ENCODE measurements at regions not wholly inside any gene's neighbourhood (a gene's known extent, or its start where the extent isn't known, plus 50 kb on each side); places are given as distances from the start of the nearest gene placed in this dataset.

- H3K27ac ChIP-seq (ENCODE audit: low read depth, low read length) = no peak overlapping the region
- no peaks in the 10 kb centered on the region for H3K27me3 ChIP-seq (ENCODE audit: control insufficient read depth, insufficient read depth, low read length)
- H3K36me3 ChIP-seq (ENCODE audit: control insufficient read depth, insufficient read depth, low read length) = no peaks in the 10 kb centered on the region
- H3K9ac ChIP-seq (ENCODE audit: low read depth, low read length) = no peak overlapping the region
- peaks cover 7% of the 10 kb centered on the region for H3K4me1 ChIP-seq (ENCODE audit: control insufficient read depth, insufficient read depth, low read length)
- H3K4me3 ChIP-seq (ENCODE audit: low read depth, low read length) = no peak overlapping the region
- no peaks in the 10 kb centered on the region for H3K9me3 ChIP-seq (ENCODE audit: control insufficient read depth, insufficient read depth, low read length)
Observed at GRCh38 chr12:23431006-23431405, 518.5 kb downstream of the SOX5 start.

GRCh38 chr12:23433121-23433520 is 516.3 kb downstream of the SOX5 start:
- Histone ChIP-seq H3K27ac (ENCODE audit: low read depth, low read length) (no peak overlapping the region), H3K9ac (ENCODE audit: low read depth, low read length) (no peak overlapping the region), H3K27me3 (ENCODE audit: control insufficient read depth, insufficient read depth, low read length) (no peaks in the 10 kb centered on the region), H3K4me3 (ENCODE audit: low read depth, low read length) (no peak overlapping the region), H3K36me3 (ENCODE audit: control insufficient read depth, insufficient read depth, low read length) (no peaks in the 10 kb centered on the region), H3K4me1 (ENCODE audit: control insufficient read depth, insufficient read depth, low read length) (peaks cover 7% of the 10 kb centered on the region), H3K9me3 (ENCODE audit: control insufficient read depth, insufficient read depth, low read length) (no peaks in the 10 kb centered on the region)

- Histone ChIP-seq H3K27me3 (ENCODE audit: control insufficient read depth, insufficient read depth, low read length) (no peaks in the 10 kb centered on the region), H3K4me3 (ENCODE audit: low read depth, low read length) (no peak overlapping the region), H3K4me1 (ENCODE audit: control insufficient read depth, insufficient read depth, low read length) (no peaks in the 10 kb centered on the region), H3K9me3 (ENCODE audit: control insufficient read depth, insufficient read depth, low read length) (no peaks in the 10 kb centered on the region), H3K9ac (ENCODE audit: low read depth, low read length) (no peak overlapping the region), H3K36me3 (ENCODE audit: control insufficient read depth, insufficient read depth, low read length) (no peaks in the 10 kb centered on the region), H3K27ac (ENCODE audit: low read depth, low read length) (no peak overlapping the region)
Observed at GRCh38 chr12:23434154-23434553, 515.3 kb downstream of the SOX5 start.

- no peaks in the 10 kb centered on the region for H3K36me3 ChIP-seq (ENCODE audit: control insufficient read depth, insufficient read depth, low read length)
- H3K27me3 ChIP-seq (ENCODE audit: control insufficient read depth, insufficient read depth, low read length) = no peaks in the 10 kb centered on the region
- no peak overlapping the region for H3K27ac ChIP-seq (ENCODE audit: low read depth, low read length)
- no peak overlapping the region for H3K9ac ChIP-seq (ENCODE audit: low read depth, low read length)
- no peak overlapping the region for H3K4me3 ChIP-seq (ENCODE audit: low read depth, low read length)
- no peaks in the 10 kb centered on the region for H3K9me3 ChIP-seq (ENCODE audit: control insufficient read depth, insufficient read depth, low read length)
- H3K4me1 ChIP-seq (ENCODE audit: control insufficient read depth, insufficient read depth, low read length) = no peaks in the 10 kb centered on the region
Observed at GRCh38 chr12:23446746-23447145, 502.7 kb downstream of the SOX5 start.

- H3K9me3 ChIP-seq (ENCODE audit: control insufficient read depth, insufficient read depth, low read length) = no peaks in the 10 kb centered on the region
- no peak overlapping the region for H3K27ac ChIP-seq (ENCODE audit: low read depth, low read length)
- H3K27me3 ChIP-seq (ENCODE audit: control insufficient read depth, insufficient read depth, low read length) = no peaks in the 10 kb centered on the region
- no peak overlapping the region for H3K9ac ChIP-seq (ENCODE audit: low read depth, low read length)
- H3K4me3 ChIP-seq (ENCODE audit: low read depth, low read length) = no peak overlapping the region
- H3K36me3 ChIP-seq (ENCODE audit: control insufficient read depth, insufficient read depth, low read length) = no peaks in the 10 kb centered on the region
- H3K4me1 ChIP-seq (ENCODE audit: control insufficient read depth, insufficient read depth, low read length) = no peaks in the 10 kb centered on the region
Observed at GRCh38 chr12:23450810-23451209, 498.7 kb downstream of the SOX5 start.

GRCh38 chr12:23455283-23455682 is 494.2 kb downstream of the SOX5 start:
- Histone ChIP-seq H3K9ac (ENCODE audit: low read depth, low read length) (no peak overlapping the region), H3K36me3 (ENCODE audit: control insufficient read depth, insufficient read depth, low read length) (no peaks in the 10 kb centered on the region), H3K4me1 (ENCODE audit: control insufficient read depth, insufficient read depth, low read length) (no peaks in the 10 kb centered on the region), H3K27me3 (ENCODE audit: control insufficient read depth, insufficient read depth, low read length) (no peaks in the 10 kb centered on the region), H3K27ac (ENCODE audit: low read depth, low read length) (no peak overlapping the region), H3K9me3 (ENCODE audit: control insufficient read depth, insufficient read depth, low read length) (no peaks in the 10 kb centered on the region), H3K4me3 (ENCODE audit: low read depth, low read length) (no peak overlapping the region)

GRCh38 chr12:23458640-23459039 is 490.8 kb downstream of the SOX5 start:
- Histone ChIP-seq H3K4me3 (ENCODE audit: low read depth, low read length) (no peak overlapping the region), H3K27ac (ENCODE audit: low read depth, low read length) (no peak overlapping the region), H3K9me3 (ENCODE audit: control insufficient read depth, insufficient read depth, low read length) (no peaks in the 10 kb centered on the region; the same call in 1 of the 2 replicates), H3K36me3 (ENCODE audit: control insufficient read depth, insufficient read depth, low read length) (no peaks in the 10 kb centered on the region), H3K27me3 (ENCODE audit: control insufficient read depth, insufficient read depth, low read length) (no peaks in the 10 kb centered on the region), H3K4me1 (ENCODE audit: control insufficient read depth, insufficient read depth, low read length) (no peaks in the 10 kb centered on the region), H3K9ac (ENCODE audit: low read depth, low read length) (no peak overlapping the region)

- H3K4me3 ChIP-seq (ENCODE audit: low read depth, low read length) = no peak overlapping the region
- H3K27me3 ChIP-seq (ENCODE audit: control insufficient read depth, insufficient read depth, low read length) = no peaks in the 10 kb centered on the region
- H3K27ac ChIP-seq (ENCODE audit: low read depth, low read length) = no peak overlapping the region
- H3K36me3 ChIP-seq (ENCODE audit: control insufficient read depth, insufficient read depth, low read length) = no peaks in the 10 kb centered on the region
- no peak overlapping the region for H3K9ac ChIP-seq (ENCODE audit: low read depth, low read length)
- peaks cover 6% of the 10 kb centered on the region; the same call in 1 of the 2 replicates for H3K9me3 ChIP-seq (ENCODE audit: control insufficient read depth, insufficient read depth, low read length)
- no peaks in the 10 kb centered on the region for H3K4me1 ChIP-seq (ENCODE audit: control insufficient read depth, insufficient read depth, low read length)
Observed at GRCh38 chr12:23462546-23462945, 486.9 kb downstream of the SOX5 start.

- no peaks in the 10 kb centered on the region for H3K27me3 ChIP-seq (ENCODE audit: control insufficient read depth, insufficient read depth, low read length)
Observed at GRCh38 chr12:23463172-23463571, 486.3 kb downstream of the SOX5 start.

GRCh38 chr12:23464241-23464812 is 485.1 kb downstream of the SOX5 start:
- Histone ChIP-seq H3K4me3 (ENCODE audit: low read depth, low read length) (no peak overlapping the region), H3K36me3 (ENCODE audit: control insufficient read depth, insufficient read depth, low read length) (no peaks in the 10 kb centered on the region), H3K27me3 (ENCODE audit: control insufficient read depth, insufficient read depth, low read length) (no peaks in the 10 kb centered on the region), H3K4me1 (ENCODE audit: control insufficient read depth, insufficient read depth, low read length) (no peaks in the 10 kb centered on the region), H3K9ac (ENCODE audit: low read depth, low read length) (no peak overlapping the region), H3K9me3 (ENCODE audit: control insufficient read depth, insufficient read depth, low read length) (peaks cover 6% of the 10 kb centered on the region; the same call in 1 of the 2 replicates), H3K27ac (ENCODE audit: low read depth, low read length) (no peak overlapping the region)

More at GRCh38 chr12:23463172-23463571, 486.3 kb downstream of the SOX5 start:
- Histone ChIP-seq H3K9me3 (ENCODE audit: control insufficient read depth, insufficient read depth, low read length) (peaks cover 6% of the 10 kb centered on the region; the same call in 1 of the 2 replicates), H3K36me3 (ENCODE audit: control insufficient read depth, insufficient read depth, low read length) (no peaks in the 10 kb centered on the region), H3K9ac (ENCODE audit: low read depth, low read length) (no peak overlapping the region), H3K4me1 (ENCODE audit: control insufficient read depth, insufficient read depth, low read length) (no peaks in the 10 kb centered on the region), H3K4me3 (ENCODE audit: low read depth, low read length) (no peak overlapping the region), H3K27ac (ENCODE audit: low read depth, low read length) (no peak overlapping the region)

GRCh38 chr12:23472329-23472971 is 477.0 kb downstream of the SOX5 start:
- no peak overlapping the region for H3K27ac ChIP-seq (ENCODE audit: low read depth, low read length)
- no peak overlapping the region for H3K4me3 ChIP-seq (ENCODE audit: low read depth, low read length)
- no peaks in the 10 kb centered on the region for H3K9me3 ChIP-seq (ENCODE audit: control insufficient read depth, insufficient read depth, low read length)
- H3K4me1 ChIP-seq (ENCODE audit: control insufficient read depth, insufficient read depth, low read length) = no peaks in the 10 kb centered on the region
- no peaks in the 10 kb centered on the region for H3K36me3 ChIP-seq (ENCODE audit: control insufficient read depth, insufficient read depth, low read length)
- H3K9ac ChIP-seq (ENCODE audit: low read depth, low read length) = no peak overlapping the region
- no peaks in the 10 kb centered on the region for H3K27me3 ChIP-seq (ENCODE audit: control insufficient read depth, insufficient read depth, low read length)
